ENCODE measurements at regions not wholly inside any gene's neighbourhood (a gene's known extent, or its start where the extent isn't known, plus 50 kb on each side); places are given as distances from the start of the nearest gene placed in this dataset.

- H3K36me3 Mint-ChIP-seq (ENCODE audit: insufficient read depth in 1 of 3, low read depth in 3 of 3) = no peaks in the 10 kb centered on the region
- H4K8ac ChIP-seq (replicated peaks; ENCODE audit: insufficient read length, low read depth, low read length) = no peak overlapping the region
- no peak overlapping the region for H4K91ac ChIP-seq (ENCODE audit: insufficient read length, low read depth, low read length)
- no peaks in the 10 kb centered on the region for H4K20me1 ChIP-seq (ENCODE audit: control insufficient read depth, insufficient read depth, insufficient read length)
- H3K79me2 ChIP-seq (ENCODE audit: insufficient read depth, low read length) = no peaks in the 10 kb centered on the region
- no peaks in the 10 kb centered on the region for H3K23me2 ChIP-seq (ENCODE audit: insufficient read length, low read depth, low read length, poor library complexity, severe bottlenecking)
- peaks cover 0 to 3% of the 10 kb centered on the region in 2 experiments; a peak in 1 of 5 replicates for H3K9me3 Mint-ChIP-seq
- peaks cover 12% of the 10 kb centered on the region for H3K27me3 Mint-ChIP-seq (ENCODE audit: low read depth)
- no peaks in the 10 kb centered on the region for H3K9me3 ChIP-seq (ENCODE audit: control insufficient read depth, low read depth, low read length)
- H3K23ac ChIP-seq (ENCODE audit: insufficient read length, low read depth, low read length) = no peak overlapping the region
- no peak overlapping the region for H3K4me2 ChIP-seq (ENCODE audit: insufficient read depth, insufficient read length, low read length)
- H4K5ac ChIP-seq (ENCODE audit: insufficient read length, low read depth, low read length) = no peak overlapping the region
- no peak overlapping the region for H3K4ac ChIP-seq (ENCODE audit: low read depth, low read length)
- H2AFZ ChIP-seq (ENCODE audit: low read length) = no peak overlapping the region
- no peak overlapping the region for H3K27ac Mint-ChIP-seq
- no peak overlapping the region for H2AK5ac ChIP-seq (ENCODE audit: insufficient read length, low read length)
- H3K9ac ChIP-seq (ENCODE audit: extremely low read depth, insufficient read length, low read length) = no peak overlapping the region
- no peak overlapping the region for H3K56ac ChIP-seq (ENCODE audit: insufficient read length, low read depth, low read length)
- H3K79me1 ChIP-seq (ENCODE audit: insufficient read depth, low read depth, low read length, poor library complexity, severe bottlenecking) = no peaks in the 10 kb centered on the region
- no peak overlapping the region for H3K14ac ChIP-seq (ENCODE audit: insufficient read depth, low read length)
- no peak for TF ChIP-seq CTCF (conservative IDR thresholded peaks at IDR 0.05)
- H2BK15ac ChIP-seq (ENCODE audit: low read depth, low read length) = no peak overlapping the region
- no peak overlapping the region for H3K27ac ChIP-seq (ENCODE audit: insufficient read length, low read depth, low read length)
- no peak overlapping the region for H3K18ac ChIP-seq (ENCODE audit: insufficient read length, low read depth, low read length)
- no peak overlapping the region for H2BK20ac ChIP-seq (ENCODE audit: low read depth, low read length, poor library complexity, severe bottlenecking)
- H3K4me1 Mint-ChIP-seq = peaks cover 18 to 21% of the 10 kb centered on the region in 2 experiments
- H3K4me3 Mint-ChIP-seq = no peak overlapping the region
- H3T11ph ChIP-seq (ENCODE audit: low read length) = no peak overlapping the region
- no peak overlapping the region for H2BK12ac ChIP-seq (ENCODE audit: insufficient read length, low read depth, low read length)
- H3K4me1 ChIP-seq (ENCODE audit: insufficient read depth, low read length) = 0 out of 2 replicates have a peak, but pooled peaks cover 3% of the 10 kb centered on the region
- H2BK120ac ChIP-seq (ENCODE audit: low read depth, low read length, poor library complexity, severe bottlenecking) = no peak overlapping the region
- WGBS (ENCODE audit: extremely low coverage, insufficient read length, low lambda C conversion rate) = no CpG with 5 or more reads among the region's 3 CpGs
- H2BK5ac ChIP-seq (ENCODE audit: insufficient read length, low read length) = no peak overlapping the region
- H3K27me3 ChIP-seq (ENCODE audit: insufficient read depth, low read length) = no peaks in the 10 kb centered on the region
- no peak for DNase-seq
Measured at GRCh38 chr1:232377494-232377770, 252.5 kb downstream of the SIPA1L2 start.
